HCT116 (cell line): ENCODE measurements at regions not wholly inside any gene's neighbourhood (a gene's known extent, or its start where the extent isn't known, plus 50 kb on each side); places are given as distances from the start of the nearest gene placed in this dataset.

Experiments
- TF ChIP-seq, protein P1 (sequence below), 3 experiments: fragments of 200-600 bp in 1 of 3; sonication (generic) in 1 of 3; IDR thresholded peaks in 2 of 3; conservative IDR thresholded peaks in 1 of 3; 2 replicates each; pipeline ENCODE4 v1.5.1; 2012 to 2017; ENCODE audit warnings: low read depth in 2 of 3, low read length in 2 of 3, antibody characterized with exemption in 1 of 3, borderline replicate concordance in 1 of 3, control low read depth in 1 of 3, mild to moderate bottlenecking in 1 of 3, mixed read lengths in 1 of 3, mixed run types in 1 of 3, moderate library complexity in 1 of 3; ENCODE audit not compliant: insufficient read depth in 1 of 3
- TF ChIP-seq, protein P2 (sequence below): IDR thresholded peaks from 2 replicates; pipeline ENCODE4 v1.6.1; 2012

DNA sequence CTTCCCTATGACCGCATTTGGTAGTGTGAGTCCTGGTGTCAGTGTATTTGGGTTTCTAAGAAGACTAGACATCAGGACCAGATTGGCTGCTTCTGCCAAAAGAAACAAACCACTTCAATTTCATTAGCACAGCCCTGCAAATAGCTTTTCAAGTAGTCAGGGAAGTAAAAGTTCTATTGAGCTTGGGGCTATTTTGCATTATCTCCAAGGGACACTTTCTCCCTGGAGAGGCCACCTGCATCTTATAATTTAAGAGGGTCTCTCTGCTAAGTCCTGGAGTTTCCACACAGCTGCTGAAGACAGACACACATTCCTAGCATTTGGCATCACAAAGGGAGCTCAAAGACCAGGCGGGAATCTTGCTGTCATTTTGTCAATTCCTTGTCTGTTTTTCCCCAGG, 141.2 kb downstream of the BMP2 start:
- TF ChIP-seq, protein P1, sequence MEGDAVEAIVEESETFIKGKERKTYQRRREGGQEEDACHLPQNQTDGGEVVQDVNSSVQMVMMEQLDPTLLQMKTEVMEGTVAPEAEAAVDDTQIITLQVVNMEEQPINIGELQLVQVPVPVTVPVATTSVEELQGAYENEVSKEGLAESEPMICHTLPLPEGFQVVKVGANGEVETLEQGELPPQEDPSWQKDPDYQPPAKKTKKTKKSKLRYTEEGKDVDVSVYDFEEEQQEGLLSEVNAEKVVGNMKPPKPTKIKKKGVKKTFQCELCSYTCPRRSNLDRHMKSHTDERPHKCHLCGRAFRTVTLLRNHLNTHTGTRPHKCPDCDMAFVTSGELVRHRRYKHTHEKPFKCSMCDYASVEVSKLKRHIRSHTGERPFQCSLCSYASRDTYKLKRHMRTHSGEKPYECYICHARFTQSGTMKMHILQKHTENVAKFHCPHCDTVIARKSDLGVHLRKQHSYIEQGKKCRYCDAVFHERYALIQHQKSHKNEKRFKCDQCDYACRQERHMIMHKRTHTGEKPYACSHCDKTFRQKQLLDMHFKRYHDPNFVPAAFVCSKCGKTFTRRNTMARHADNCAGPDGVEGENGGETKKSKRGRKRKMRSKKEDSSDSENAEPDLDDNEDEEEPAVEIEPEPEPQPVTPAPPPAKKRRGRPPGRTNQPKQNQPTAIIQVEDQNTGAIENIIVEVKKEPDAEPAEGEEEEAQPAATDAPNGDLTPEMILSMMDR (IDR thresholded peaks at IDR 0.05 in 2 of 3, conservative IDR thresholded peaks at IDR 0.05 in 1 of 3; ENCODE audit: borderline replicate concordance in 1 of 3, insufficient read depth in 1 of 3, low read depth in 2 of 3, low read length in 2 of 3): no peak
- TF ChIP-seq, protein P2, sequence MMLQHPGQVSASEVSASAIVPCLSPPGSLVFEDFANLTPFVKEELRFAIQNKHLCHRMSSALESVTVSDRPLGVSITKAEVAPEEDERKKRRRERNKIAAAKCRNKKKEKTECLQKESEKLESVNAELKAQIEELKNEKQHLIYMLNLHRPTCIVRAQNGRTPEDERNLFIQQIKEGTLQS: no peak
